ENCODE measurements at regions not wholly inside any gene's neighbourhood (a gene's known extent, or its start where the extent isn't known, plus 50 kb on each side); places are given as distances from the start of the nearest gene placed in this dataset.
"Not testable (repeated sequence)": the region's sequence is repeated elsewhere in the genome, so short reads cannot be mapped to it uniquely, and the experiment has no call there.

DNA sequence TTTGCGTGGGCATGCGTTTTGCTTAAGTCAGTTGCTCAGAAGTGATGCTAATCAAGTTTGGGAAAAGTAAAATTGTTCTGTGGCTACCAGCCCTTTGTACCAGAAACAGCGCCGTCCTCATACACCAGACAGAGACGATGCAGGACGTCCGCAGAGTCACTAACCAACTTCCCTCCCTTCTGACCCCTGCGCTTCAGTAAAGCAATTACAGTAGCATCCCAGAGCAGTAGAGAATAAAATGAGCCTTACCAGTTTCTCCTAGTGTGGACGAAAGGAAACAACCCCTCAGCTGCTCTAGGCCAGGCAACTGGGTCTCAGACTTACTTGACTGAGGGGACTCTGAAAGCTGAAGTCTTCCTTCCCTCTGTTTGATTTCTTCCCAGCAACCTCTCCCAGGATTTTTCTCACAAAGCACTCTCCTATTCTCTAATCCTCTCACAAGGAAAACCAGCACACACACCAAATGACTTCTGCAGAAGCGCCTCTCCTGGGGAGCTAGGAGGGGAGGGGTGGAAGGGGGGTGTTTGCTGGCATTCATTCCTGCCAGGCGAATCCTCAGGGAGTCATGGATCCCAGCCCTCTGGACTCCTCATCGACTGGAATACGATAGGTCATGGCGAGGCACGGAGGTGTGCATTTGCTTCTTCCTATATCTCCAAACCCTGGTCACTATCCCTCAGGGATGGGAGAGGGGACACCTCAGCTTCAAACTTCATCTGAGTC, 56.0 kb upstream of the MID1 start:
- DNase-seq (ENCODE audit: low spot score): no peak

GRCh38 chrX:10677490-10677889, 57.1 kb upstream of the MID1 start:
- DNase-seq (ENCODE audit: low spot score): no peak

DNA sequence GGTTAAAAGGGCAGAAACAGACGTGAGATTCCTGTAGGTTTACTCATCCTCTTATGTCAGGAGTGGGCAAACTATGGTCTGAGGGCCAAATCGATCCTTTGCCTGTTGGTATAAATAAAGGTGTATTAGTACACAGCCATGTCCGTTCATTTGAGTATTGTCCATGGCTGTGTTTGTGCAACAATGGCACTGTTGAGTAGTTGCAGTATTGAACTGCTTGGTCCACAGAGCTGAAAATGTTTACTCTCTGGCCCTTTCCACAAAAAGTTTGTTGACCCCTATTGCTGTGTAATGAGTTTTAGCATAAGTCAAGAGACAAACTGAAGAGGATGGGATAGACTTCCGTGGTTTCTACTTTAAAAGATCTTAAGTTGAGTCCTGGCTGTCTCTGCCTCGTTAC, 59.0 kb upstream of the MID1 start:
- no peak for DNase-seq (ENCODE audit: low spot score)

GRCh38 chrX:10681167-10681566, 60.8 kb upstream of the MID1 start:
- no peak for DNase-seq (ENCODE audit: low spot score)

- DNase-seq (ENCODE audit: low spot score): not testable (repeated sequence)
These were observed 63.2 kb upstream of the MID1 start for GRCh38 chrX:10683631-10684030.

DNA sequence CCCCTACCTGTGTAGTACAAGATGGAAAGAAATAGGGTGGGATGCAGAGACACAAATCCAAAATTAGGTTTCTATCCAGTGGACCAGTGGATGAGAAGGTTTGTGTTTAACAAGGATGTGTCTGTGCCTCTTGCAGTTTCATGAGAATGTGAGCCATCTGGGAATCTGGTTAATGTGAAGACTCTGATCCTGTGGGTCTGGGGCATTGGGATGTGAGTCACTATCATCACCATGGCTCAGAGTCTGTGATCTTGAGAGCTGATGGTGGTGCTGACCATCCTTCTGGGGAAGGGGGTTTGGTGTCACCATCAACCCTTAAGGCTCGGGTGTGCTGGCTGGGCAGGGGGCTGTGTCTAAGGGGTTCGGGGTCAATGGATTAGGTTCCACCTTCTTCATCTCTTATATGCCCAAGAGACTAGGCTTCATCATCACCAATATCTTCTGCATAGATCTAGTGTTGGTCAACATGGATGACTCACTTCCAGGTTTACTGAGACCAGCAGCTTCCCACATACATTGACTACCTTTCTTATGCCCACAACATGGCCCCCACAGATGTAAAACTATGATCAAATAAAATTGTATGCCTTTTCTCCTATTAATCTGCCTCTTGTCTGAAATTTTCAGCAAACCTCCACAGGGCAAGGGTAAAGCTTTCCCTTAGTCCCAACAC, 65.7 kb upstream of the MID1 start:
- DNase-seq (ENCODE audit: low spot score): no peak

DNA sequence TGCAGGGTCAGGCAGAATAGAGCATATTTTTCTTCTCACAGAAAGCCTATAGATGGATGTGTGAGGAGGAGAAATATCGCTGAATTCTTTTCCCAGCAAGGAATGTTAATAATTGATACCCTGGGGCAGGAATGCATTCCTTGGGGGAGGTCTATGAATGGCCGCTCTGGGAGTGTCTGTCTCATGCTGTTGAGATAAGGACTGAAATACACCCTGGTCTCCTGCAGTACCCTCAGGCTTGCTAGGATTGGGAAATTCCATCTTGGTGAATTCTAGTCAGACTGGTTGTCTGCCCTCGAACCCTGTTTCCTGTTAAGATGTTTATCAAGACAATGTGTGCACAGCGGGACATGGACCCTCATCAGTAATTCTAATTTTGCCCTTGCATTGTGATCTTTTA, 71.4 kb upstream of the MID1 start:
- DNase-seq (ENCODE audit: low spot score): not testable (repeated sequence)

DNA sequence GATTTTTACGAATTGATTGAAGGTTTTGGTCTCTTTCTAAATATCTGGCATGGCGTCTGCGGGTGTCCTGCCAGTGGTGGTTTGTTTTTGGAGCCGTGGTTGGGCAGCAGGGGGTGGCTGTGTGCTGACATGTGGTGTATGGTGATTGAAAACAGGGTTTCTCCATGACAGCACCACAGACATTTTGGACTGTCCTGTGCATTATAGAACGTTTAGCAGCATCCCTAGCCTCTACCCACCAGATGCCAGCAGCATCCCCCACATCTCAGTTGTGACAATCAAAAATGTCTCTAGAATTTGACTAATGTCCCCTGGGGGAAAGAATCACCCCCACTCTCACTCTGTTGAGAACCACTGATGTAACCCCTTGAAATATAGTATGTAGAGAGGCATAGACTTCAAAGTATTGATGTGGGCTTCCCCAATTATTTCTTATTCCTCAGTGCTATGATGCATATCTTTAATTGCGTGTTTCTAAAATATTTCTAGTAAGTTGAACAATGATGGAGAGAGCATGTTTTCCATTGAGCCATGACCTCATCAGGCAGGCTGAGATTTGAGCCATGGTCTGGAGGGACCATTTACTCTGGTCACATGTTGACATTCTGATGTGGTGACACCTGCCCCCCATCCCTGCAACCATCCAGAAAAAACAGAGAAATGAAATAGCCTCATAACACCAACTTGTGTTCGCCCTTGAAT, 77.4 kb upstream of the MID1 start:
- no peak for DNase-seq (ENCODE audit: low spot score)

- DNase-seq (ENCODE audit: low spot score): no peak
These were observed 77.9 kb upstream of the MID1 start for GRCh38 chrX:10698318-10698640.

DNA sequence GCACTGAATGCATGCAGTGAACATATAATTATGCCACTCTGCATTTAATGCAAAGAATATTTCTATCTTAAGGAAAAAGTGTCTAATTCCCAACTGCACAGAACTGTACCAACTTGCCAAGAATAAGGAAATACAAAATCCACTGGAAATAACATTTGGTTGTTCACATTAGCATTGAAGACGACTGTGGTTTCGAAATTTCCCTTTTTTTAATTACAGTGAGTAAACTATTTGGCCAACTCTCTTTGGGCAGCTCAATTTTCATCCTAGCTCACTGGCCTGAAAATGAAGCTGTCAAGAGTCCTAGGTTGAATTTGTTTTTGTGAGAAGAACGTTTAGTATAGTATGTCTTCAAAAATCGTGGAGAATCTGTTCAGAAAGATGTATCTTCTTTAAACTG, 81.6 kb upstream of the MID1 start:
- no peak for DNase-seq (ENCODE audit: low spot score)

- not testable (repeated sequence) for DNase-seq (ENCODE audit: low spot score)
These were observed 86.0 kb upstream of the MID1 start for GRCh38 chrX:10706342-10706741.

DNA sequence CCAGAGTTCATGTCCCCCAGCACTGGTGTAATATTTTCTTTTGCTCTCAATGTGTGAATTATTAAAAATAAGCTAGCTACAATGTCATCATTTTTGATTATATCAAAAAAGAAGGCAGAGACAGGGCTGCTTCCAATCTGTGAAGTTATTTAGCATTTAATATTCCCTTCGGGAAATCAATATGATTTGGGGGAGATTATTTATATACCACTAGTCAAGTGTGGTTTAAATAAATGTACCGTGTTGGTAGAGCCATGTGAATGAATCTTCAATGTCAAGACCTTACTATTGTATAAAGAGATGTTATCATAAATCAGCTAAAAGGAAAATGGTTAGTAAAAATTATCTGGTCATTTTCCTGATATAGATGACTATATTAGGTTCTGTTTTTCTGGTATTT, 87.4 kb upstream of the MID1 start:
- DNase-seq (ENCODE audit: low spot score): no peak

GRCh38 chrX:10709276-10709675, 88.9 kb upstream of the MID1 start:
- DNase-seq (ENCODE audit: low spot score): no peak

DNA sequence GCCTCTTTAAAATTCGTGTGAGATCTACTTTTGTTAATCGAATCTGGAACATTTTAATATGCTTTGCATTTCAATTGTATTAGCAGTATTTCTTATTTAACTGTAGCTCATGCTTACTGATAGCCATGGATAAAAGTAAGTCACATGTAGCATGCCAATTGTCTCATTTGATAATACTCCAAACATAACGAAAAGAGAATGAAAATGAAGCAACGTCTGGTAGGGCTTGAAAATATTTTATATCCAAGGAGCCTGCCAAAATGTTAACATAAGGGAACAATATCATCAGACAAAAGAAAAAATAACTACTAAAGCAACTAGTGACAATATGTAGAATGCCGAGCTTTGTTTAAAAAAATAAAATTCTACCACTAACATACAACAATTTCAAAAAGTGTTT, 94.1 kb upstream of the MID1 start:
- no peak for DNase-seq (ENCODE audit: low spot score)

GRCh38 chrX:10722851-10723250, 102.5 kb upstream of the MID1 start:
- DNase-seq (ENCODE audit: low spot score): peak; percentile 30

DNA sequence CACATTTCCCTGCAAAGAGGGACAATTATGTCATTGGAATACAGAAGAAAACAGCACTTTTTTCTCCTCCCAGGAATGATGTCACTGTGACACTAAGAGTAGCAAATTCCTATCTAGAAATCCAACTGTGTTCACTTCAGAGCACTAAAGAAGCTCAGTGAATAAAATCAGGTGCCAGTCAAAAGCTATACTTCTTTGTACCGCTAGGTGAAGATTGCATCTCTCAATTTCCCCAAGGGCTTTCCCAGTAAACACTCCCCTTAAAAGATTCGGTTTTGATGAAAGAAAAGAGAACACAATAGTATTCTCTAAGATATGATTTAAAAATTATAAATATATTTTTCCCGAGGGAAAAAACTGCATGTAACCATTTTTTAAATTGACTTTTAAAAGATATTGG, 104.7 kb upstream of the MID1 start:
- peak; percentile 3 for DNase-seq (ENCODE audit: low spot score)

DNA sequence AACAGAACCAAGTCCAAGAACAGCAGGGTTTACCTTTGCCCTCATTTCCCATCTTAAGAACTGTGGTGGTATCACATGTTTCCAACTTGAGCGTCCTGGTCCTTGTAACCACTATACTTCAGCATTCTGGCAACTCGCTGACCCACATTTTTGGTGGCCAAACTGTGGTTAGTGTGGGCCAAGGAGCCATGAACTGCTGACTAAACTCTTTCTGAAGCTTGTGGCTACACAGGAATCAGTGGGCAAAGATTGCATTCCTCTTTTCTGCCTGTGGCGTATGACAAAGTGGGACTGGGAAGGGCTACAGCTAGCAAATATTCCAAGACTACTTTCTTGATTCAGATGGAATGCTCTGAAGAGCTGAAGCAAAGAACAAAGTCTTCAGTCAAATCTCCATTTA, 106.3 kb upstream of the MID1 start:
- peak; percentile 84 for DNase-seq (ENCODE audit: low spot score)

DNA sequence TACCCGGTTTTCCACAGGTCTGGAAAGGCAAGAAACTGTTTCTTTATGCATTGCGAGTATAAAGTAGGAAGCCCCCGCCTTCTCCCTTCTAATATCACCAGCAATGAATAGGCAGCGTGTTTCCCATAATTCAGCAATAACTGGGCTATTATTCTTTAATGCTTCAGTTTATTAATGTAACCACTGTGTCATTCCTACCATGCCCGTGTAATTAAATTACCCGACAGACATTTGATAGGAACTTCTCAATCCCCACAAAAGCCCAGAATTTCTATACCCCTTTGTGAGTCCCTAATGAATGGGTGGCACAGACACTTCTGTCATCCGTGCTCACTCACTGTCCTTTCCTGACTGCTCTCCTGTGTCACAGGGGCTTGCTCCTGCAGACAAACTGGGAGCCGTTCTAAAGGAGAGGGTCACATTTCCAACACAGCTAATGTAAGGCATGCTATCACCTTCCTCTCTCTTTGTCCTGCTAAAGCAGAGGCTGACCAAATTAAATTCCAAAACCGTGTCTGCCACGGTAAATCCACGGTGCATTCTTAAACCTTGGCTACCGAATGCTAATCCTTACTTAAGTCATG, 108.5 kb upstream of the MID1 start:
- DNase-seq (ENCODE audit: low spot score): no peak

DNA sequence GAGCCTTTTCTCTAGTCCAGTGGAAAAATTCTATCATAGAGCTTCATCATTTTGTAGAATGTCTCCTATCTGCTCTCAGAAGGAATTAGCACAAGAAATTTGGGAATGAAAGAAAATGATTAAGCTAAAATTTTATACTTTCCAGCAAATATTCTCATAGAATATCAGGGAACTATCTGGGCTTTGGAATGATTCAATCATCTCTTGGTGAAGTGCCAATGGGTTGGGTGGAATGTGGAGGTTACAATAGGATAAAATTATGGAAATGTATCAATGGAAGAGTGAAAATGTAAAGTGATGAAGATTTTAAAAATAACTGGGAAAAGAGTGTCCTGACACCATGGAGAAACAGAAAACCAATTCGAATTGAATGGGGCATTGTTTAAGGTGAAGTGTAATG, 119.0 kb upstream of the MID1 start:
- DNase-seq (ENCODE audit: low spot score): no peak

DNA sequence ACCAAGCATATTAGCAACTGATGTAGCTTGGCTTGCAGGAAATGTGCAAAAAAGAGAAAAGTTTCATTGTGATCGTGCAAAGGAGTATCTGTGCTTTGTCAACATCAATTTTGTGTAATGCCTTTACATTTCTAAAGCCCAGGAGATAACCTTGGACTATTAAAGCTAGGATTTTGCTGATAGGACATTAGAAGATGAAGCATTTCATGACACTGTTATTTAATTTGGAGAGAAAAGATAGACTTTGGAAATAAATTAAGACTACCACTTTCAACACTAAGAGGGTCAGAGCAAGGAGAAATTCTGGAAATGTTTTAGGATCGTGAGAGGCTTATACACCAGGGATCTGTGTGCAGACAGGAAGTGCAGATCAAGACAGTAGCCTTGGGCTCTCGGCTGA, 120.6 kb upstream of the MID1 start:
- DNase-seq (ENCODE audit: low spot score): no peak

DNA sequence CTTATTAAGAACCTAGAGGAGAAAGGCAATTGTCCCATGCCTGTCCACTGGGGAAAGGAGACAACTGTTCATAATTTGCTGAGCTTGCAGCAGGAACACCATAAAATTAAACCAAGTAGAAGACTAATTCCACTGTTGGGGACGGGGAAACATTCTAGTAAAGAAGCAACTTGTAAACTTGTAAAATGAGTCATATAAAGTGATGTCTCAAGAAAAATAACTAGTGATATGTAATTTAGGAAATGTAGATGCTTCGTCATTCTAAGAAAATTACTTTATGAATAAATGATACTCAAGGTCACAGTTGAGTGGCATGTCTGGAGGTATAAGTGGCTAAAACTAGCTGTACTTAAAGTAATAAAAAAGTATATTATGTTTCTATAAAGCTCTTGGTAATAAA, 121.2 kb upstream of the MID1 start:
- no peak for DNase-seq (ENCODE audit: low spot score)

- DNase-seq (ENCODE audit: low spot score): no peak
These were observed 123.1 kb upstream of the MID1 start for GRCh38 chrX:10743476-10743875.

DNA sequence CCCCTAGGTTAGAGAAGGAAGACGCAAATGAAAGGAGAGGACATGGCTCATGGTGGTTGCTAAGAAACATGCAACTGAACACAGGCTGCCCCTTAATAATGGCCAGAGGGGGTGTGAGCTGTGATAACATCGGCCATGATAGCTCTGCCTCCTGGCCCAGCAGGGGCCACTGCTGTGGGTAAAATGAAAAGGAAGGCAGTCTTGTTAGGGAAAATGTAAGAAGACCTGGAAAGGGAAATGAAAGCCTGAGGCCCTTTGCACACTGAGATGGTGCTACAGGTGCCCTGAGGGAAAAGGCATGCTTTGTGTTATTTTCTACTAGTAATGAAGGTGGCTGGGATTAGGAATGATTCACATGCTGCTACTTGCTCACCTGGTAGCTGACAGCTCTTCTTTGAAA, 123.6 kb upstream of the MID1 start:
- no peak for DNase-seq (ENCODE audit: low spot score)
